Hepatic stellate cell (primary cell): ENCODE measurements at regions not wholly inside any gene's neighbourhood (a gene's known extent, or its start where the extent isn't known, plus 50 kb on each side); places are given as distances from the start of the nearest gene placed in this dataset.
"Not testable (repeated sequence)": the region's sequence is repeated elsewhere in the genome, so short reads cannot be mapped to it uniquely, and the experiment has no call there.

Experiments used
- DNase-seq: peaks from one replicate; pipeline ENCODE4 v3.0.0; 2011; ENCODE audit warnings: low spot score

GRCh38 chr7:15143936-15144335 lies 241.4 kb upstream of the DGKB start:
- DNase-seq, result no peak

GRCh38 chr7:15143121-15143520 lies 240.6 kb upstream of the DGKB start:
- DNase-seq, result no peak

GRCh38 chr7:15140431-15140830 lies 237.9 kb upstream of the DGKB start:
- DNase-seq, result no peak

GRCh38 chr7:15131661-15132060 lies 229.1 kb upstream of the DGKB start:
- no peak for DNase-seq

GRCh38 chr7:15130666-15131541 lies 228.4 kb upstream of the DGKB start:
- peak; percentile 16 for DNase-seq

- no peak for DNase-seq
These were observed 226.2 kb upstream of the DGKB start for GRCh38 chr7:15128716-15129115.

GRCh38 chr7:15126653-15127052 lies 224.1 kb upstream of the DGKB start:
- DNase-seq, result not testable (repeated sequence)

GRCh38 chr7:15123901-15124300 lies 221.3 kb upstream of the DGKB start:
- no peak for DNase-seq

- no peak for DNase-seq
These were observed 211.2 kb upstream of the DGKB start for GRCh38 chr7:15113752-15114151.

- no peak for DNase-seq
These were observed 203.2 kb upstream of the DGKB start for GRCh38 chr7:15105711-15106110.

- DNase-seq, result no peak
These were observed 202.0 kb upstream of the DGKB start for GRCh38 chr7:15104411-15105092.

- no peak for DNase-seq
These were observed 196.5 kb upstream of the DGKB start for GRCh38 chr7:15099074-15099473.

GRCh38 chr7:15096853-15097252 lies 194.3 kb upstream of the DGKB start:
- no peak for DNase-seq

GRCh38 chr7:15094989-15095388 lies 192.4 kb upstream of the DGKB start:
- no peak for DNase-seq

- no peak for DNase-seq
These were observed 185.2 kb upstream of the DGKB start for GRCh38 chr7:15087771-15088170.

- no peak for DNase-seq
These were observed 184.3 kb upstream of the DGKB start for GRCh38 chr7:15086862-15087261.

- DNase-seq, result no peak
These were observed 183.6 kb upstream of the DGKB start for GRCh38 chr7:15086131-15086611.

GRCh38 chr7:15085366-15085765 lies 182.8 kb upstream of the DGKB start:
- DNase-seq, result no peak

- DNase-seq, result no peak
These were observed 181.8 kb upstream of the DGKB start for GRCh38 chr7:15084368-15084767.

GRCh38 chr7:15081891-15082290 lies 179.3 kb upstream of the DGKB start:
- DNase-seq, result no peak

- no peak for DNase-seq
These were observed 170.8 kb upstream of the DGKB start for GRCh38 chr7:15073301-15073700.

- no peak for DNase-seq
These were observed 165.8 kb upstream of the DGKB start for GRCh38 chr7:15068324-15068723.

GRCh38 chr7:15057272-15057671 lies 154.7 kb upstream of the DGKB start:
- no peak for DNase-seq
